PFSK-1 (cell line): ENCODE measurements at regions not wholly inside any gene's neighbourhood (a gene's known extent, or its start where the extent isn't known, plus 50 kb on each side); places are given as distances from the start of the nearest gene placed in this dataset.

ENCODE experiments used
- FOXP2 ChIP-seq: optimal IDR thresholded peaks from 2 replicates; pipeline ENCODE3; 2011; ENCODE audit warnings: borderline replicate concordance, control low read depth, inconsistent platforms; ENCODE audit not compliant: insufficient read depth; ENCODE audit errors: extremely low read length, extremely low read depth
- POLR2AphosphoS5 ChIP-seq: IDR thresholded peaks from 2 replicates; pipeline ENCODE4 v1.6.1; 2012; ENCODE audit warnings: low read depth, mild to moderate bottlenecking, control low read depth, low read length, moderate library complexity
- SIN3A ChIP-seq: IDR thresholded peaks from 2 replicates; pipeline ENCODE4 v1.6.1; 2012; ENCODE audit warnings: mild to moderate bottlenecking, low read length, moderate library complexity, borderline replicate concordance; ENCODE audit not compliant: insufficient read depth
- TAF1 ChIP-seq: IDR thresholded peaks from 2 replicates; pipeline ENCODE4 v1.6.1; 2012; ENCODE audit warnings: low read length, control low read depth, borderline replicate concordance; ENCODE audit not compliant: insufficient read depth
- TF ChIP-seq, protein P1 (sequence below), 2 experiments: IDR thresholded peaks; 2 replicates each; pipeline versions ENCODE4 v1.6.1 to v1.8.0; 2011 to 2012; ENCODE audit warnings: low read depth in 2 of 2, low read length in 2 of 2, control low read depth in 1 of 2, inconsistent platforms in 1 of 2, mild to moderate bottlenecking in 1 of 2, moderate library complexity in 1 of 2; ENCODE audit not compliant: insufficient read depth in 1 of 2

DNA sequence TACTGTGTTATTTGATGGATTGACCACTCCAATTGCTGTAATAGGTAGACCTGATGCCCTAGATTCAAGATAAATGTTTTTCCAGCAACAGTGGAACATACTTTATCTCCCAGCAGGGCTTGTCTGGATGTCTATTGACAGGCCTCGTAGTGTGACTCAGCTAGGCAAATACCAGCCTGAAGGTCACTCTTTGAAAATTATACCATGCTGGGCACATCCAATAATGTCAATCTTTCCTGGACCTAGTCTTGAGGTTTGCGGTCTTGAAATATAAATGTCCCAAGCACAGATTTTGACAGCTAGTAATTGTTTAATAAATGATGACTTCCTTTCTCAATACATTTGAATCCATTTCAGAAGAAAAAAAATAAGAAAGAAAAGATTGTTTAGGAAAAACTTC, 1138.0 kb upstream of the TMPRSS15 start:
- TF ChIP-seq, protein P1, sequence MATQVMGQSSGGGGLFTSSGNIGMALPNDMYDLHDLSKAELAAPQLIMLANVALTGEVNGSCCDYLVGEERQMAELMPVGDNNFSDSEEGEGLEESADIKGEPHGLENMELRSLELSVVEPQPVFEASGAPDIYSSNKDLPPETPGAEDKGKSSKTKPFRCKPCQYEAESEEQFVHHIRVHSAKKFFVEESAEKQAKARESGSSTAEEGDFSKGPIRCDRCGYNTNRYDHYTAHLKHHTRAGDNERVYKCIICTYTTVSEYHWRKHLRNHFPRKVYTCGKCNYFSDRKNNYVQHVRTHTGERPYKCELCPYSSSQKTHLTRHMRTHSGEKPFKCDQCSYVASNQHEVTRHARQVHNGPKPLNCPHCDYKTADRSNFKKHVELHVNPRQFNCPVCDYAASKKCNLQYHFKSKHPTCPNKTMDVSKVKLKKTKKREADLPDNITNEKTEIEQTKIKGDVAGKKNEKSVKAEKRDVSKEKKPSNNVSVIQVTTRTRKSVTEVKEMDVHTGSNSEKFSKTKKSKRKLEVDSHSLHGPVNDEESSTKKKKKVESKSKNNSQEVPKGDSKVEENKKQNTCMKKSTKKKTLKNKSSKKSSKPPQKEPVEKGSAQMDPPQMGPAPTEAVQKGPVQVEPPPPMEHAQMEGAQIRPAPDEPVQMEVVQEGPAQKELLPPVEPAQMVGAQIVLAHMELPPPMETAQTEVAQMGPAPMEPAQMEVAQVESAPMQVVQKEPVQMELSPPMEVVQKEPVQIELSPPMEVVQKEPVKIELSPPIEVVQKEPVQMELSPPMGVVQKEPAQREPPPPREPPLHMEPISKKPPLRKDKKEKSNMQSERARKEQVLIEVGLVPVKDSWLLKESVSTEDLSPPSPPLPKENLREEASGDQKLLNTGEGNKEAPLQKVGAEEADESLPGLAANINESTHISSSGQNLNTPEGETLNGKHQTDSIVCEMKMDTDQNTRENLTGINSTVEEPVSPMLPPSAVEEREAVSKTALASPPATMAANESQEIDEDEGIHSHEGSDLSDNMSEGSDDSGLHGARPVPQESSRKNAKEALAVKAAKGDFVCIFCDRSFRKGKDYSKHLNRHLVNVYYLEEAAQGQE (IDR thresholded peaks at IDR 0.05; ENCODE audit: insufficient read depth in 1 of 2, low read depth in 2 of 2, low read length in 2 of 2): no peak
- no peak for TF ChIP-seq SIN3A
- TF ChIP-seq POLR2AphosphoS5: no peak
- TF ChIP-seq FOXP2: no peak
- TF ChIP-seq TAF1: no peak

DNA sequence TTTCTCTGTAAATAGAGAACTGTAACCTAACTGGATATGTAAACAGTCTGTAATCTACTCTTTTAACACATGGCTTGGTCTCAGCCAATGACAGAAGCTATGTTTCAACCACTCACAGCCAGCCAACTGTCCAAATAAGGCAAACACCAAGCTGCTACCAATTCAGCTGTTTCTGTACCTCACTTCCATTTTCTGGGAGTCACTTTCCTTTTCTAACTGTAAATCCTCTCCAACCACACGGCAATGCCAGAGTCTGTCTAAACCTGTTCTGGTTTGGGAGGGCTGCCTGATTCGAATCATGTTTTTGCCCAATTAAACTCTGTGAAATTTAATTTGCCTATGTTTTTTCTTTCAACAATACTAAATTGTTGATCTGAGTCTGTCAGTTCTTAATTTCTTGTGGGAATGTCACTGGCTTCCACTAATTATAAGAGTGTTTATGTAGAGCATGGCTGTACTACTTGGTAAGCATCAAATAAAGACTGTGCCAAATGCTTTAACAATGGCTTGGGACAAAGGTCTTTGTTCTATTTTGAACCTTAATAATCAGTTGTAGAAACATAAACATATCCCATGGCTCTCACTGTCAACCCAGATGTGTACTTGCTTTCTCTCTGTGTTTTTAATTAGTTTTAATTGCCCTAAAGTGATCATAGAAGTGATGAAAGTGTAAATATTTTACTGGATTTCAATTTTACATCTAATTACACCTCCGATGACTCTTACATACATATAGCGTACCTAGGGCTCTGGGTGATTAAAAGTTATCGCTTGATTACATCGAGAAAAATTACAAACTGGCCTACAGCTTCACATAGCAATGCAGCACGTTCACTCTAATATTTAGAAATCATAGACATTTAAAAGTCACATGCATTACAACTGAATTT, 1144.6 kb upstream of the TMPRSS15 start:
- TF ChIP-seq TAF1: no peak
- TF ChIP-seq FOXP2: no peak
- no peak for TF ChIP-seq SIN3A
- TF ChIP-seq, protein P1 (IDR thresholded peaks at IDR 0.05; ENCODE audit: insufficient read depth in 1 of 2, low read depth in 2 of 2, low read length in 2 of 2): no peak
- no peak for TF ChIP-seq POLR2AphosphoS5

DNA sequence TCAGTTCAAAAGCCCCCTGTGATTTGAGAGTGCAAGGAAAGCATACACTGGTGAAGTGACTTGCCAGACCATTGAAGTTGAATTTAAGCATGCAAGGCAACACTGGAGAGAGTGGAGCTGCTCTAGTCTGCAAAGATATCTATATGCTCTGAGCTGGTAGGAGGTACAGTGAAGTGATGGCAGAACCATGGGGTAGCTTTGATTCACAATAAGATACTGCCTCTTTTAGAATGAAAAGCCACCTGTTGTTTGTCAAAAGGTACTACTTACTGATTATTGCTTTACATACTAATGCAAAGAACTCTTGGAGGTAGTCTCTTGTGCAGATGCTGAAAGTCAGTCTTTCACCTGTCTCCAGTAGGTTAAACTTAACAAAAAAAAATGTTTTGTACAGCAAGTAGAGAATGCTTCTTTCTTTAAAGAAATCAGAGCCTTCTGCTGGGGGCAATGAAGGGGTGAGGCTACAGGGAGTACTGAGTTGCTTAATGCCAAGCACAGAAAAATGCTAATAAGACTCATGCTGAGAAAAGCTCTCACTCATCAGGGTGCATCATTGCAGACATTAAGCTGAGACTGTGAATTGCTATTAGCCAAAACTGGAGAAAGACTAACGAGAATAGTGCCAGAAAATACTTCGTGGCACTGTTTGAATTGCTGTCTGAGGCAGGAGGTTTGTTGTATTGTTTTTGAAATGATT, 1150.5 kb upstream of the TMPRSS15 start:
- TF ChIP-seq, protein P1 (IDR thresholded peaks at IDR 0.05; ENCODE audit: insufficient read depth in 1 of 2, low read depth in 2 of 2, low read length in 2 of 2): no peak
- TF ChIP-seq POLR2AphosphoS5 (no peak), FOXP2 (no peak), TAF1 (no peak), SIN3A (no peak)

DNA sequence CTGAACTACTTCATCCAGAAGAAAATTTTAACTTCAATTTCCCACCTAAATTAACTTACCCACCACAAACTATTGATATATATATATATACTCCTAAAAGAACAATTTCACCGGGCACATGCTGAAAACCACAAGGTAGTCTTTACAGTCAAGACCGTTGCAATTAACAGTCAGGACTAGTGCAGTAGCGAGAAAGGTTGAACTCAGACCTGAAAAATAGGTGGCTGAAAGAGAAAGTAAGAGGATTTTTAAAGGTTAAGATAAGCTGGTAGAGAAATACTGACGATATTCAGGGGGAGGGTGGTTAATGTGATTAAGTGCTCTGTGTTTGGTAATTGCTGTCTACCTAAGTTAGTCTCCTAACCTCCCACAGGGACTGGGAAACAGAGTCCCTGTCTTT, 1153.5 kb upstream of the TMPRSS15 start:
- TF ChIP-seq POLR2AphosphoS5 (no peak), SIN3A (no peak), FOXP2 (no peak), TAF1 (no peak)
- TF ChIP-seq, protein P1 (IDR thresholded peaks at IDR 0.05; ENCODE audit: insufficient read depth in 1 of 2, low read depth in 2 of 2, low read length in 2 of 2): no peak
